H9 (cell line): ENCODE measurements at regions not wholly inside any gene's neighbourhood (a gene's known extent, or its start where the extent isn't known, plus 50 kb on each side); places are given as distances from the start of the nearest gene placed in this dataset.
"Not testable (repeated sequence)": the region's sequence is repeated elsewhere in the genome, so short reads cannot be mapped to it uniquely, and the experiment has no call there.

ENCODE experiments used
- DNase-seq: peaks from one replicate; pipeline ENCODE4 v3.0.0-alpha.2; 2017
- H2AFZ ChIP-seq: one replicate; pipeline ENCODE4 v1.6.1; 2013; ENCODE audit warnings: mild to moderate bottlenecking, low read length, control low read depth, moderate library complexity
- H2AK5ac ChIP-seq: 2 replicates; pipeline ENCODE4 v1.6.1; 2013; ENCODE audit warnings: low read length, control low read depth, mixed read lengths; ENCODE audit not compliant: insufficient read length
- H2BK120ac ChIP-seq: one replicate; pipeline ENCODE4 v1.6.1; 2013; ENCODE audit warnings: low read depth, mild to moderate bottlenecking, low read length, control low read depth, inconsistent platforms; ENCODE audit not compliant: poor library complexity, severe bottlenecking
- H2BK12ac ChIP-seq: 2 replicates; pipeline ENCODE4 v1.6.1; 2013; ENCODE audit warnings: low read length, control low read depth, mixed read lengths, low read depth; ENCODE audit not compliant: insufficient read length
- H2BK15ac ChIP-seq: 2 replicates; pipeline ENCODE4 v1.6.1; 2013; ENCODE audit warnings: low read depth, low read length, control low read depth
- H2BK20ac ChIP-seq: one replicate; pipeline ENCODE4 v1.6.1; 2013; ENCODE audit warnings: low read depth, mild to moderate bottlenecking, low read length, control low read depth, inconsistent platforms; ENCODE audit not compliant: poor library complexity, severe bottlenecking
- H2BK5ac ChIP-seq: 2 replicates; pipeline ENCODE4 v1.6.1; 2013; ENCODE audit warnings: low read length, control low read depth, mixed read lengths; ENCODE audit not compliant: insufficient read length
- H3K14ac ChIP-seq: 2 replicates; pipeline ENCODE4 v1.6.1; 2013; ENCODE audit warnings: low read length, control low read depth; ENCODE audit not compliant: insufficient read depth
- H3K18ac ChIP-seq: 2 replicates; pipeline ENCODE4 v1.6.1; 2013; ENCODE audit warnings: low read depth, mild to moderate bottlenecking, mixed read lengths, low read length, control low read depth; ENCODE audit not compliant: insufficient read length
- H3K23ac ChIP-seq: 2 replicates; pipeline ENCODE4 v1.6.1; 2013; ENCODE audit warnings: low read length, control low read depth, mixed read lengths, low read depth; ENCODE audit not compliant: insufficient read length
- H3K23me2 ChIP-seq: 2 replicates; pipeline ENCODE4 v1.6.1; 2013; ENCODE audit warnings: low read depth, mild to moderate bottlenecking, mixed read lengths, low read length, control low read depth; ENCODE audit not compliant: insufficient read length, poor library complexity, severe bottlenecking
- H3K27ac ChIP-seq: 2 replicates; pipeline ENCODE4 v1.5.1; 2013; ENCODE audit warnings: low read length, control low read depth, mixed read lengths, low read depth; ENCODE audit not compliant: insufficient read length
- H3K27me3 ChIP-seq: 2 replicates; pipeline ENCODE4 v1.6.1; 2013; ENCODE audit warnings: low read length, control low read depth, inconsistent platforms; ENCODE audit not compliant: insufficient read depth
- H3K4ac ChIP-seq: 2 replicates; pipeline ENCODE4 v1.6.1; 2013; ENCODE audit warnings: low read depth, mild to moderate bottlenecking, control low read depth, inconsistent platforms, low read length, moderate library complexity
- H3K4me1 ChIP-seq: 2 replicates; pipeline ENCODE4 v1.6.1; 2013; ENCODE audit warnings: low read length, control low read depth, inconsistent platforms; ENCODE audit not compliant: insufficient read depth
- H3K4me2 ChIP-seq: 2 replicates; pipeline ENCODE4 v1.6.1; 2013; ENCODE audit warnings: low read length, control low read depth, mixed read lengths; ENCODE audit not compliant: insufficient read length, insufficient read depth
- H3K56ac ChIP-seq: 2 replicates; pipeline ENCODE4 v1.6.1; 2013; ENCODE audit warnings: low read depth, mild to moderate bottlenecking, mixed read lengths, low read length, control low read depth; ENCODE audit not compliant: insufficient read length
- H3K79me1 ChIP-seq: 2 replicates; pipeline ENCODE4 v1.6.1; 2013; ENCODE audit warnings: low read depth, mild to moderate bottlenecking, moderate library complexity, low read length, control low read depth, inconsistent platforms; ENCODE audit not compliant: insufficient read depth, poor library complexity, severe bottlenecking
- H3K79me2 ChIP-seq: 2 replicates; pipeline ENCODE4 v1.6.1; 2013; ENCODE audit warnings: low read length, control low read depth, inconsistent platforms; ENCODE audit not compliant: insufficient read depth
- H3K9ac ChIP-seq: 2 replicates; pipeline ENCODE4 v1.6.1; 2013; ENCODE audit warnings: low read length, control low read depth, mixed read lengths; ENCODE audit not compliant: insufficient read length; ENCODE audit errors: extremely low read depth
- H3K9me3 ChIP-seq: one replicate; pipeline ENCODE4 v1.6.1; 2013; ENCODE audit warnings: low read depth, low read length, inconsistent platforms; ENCODE audit not compliant: control insufficient read depth
- H3T11ph ChIP-seq: one replicate; pipeline ENCODE4 v1.6.1; 2013; ENCODE audit warnings: mild to moderate bottlenecking, low read length, control low read depth, inconsistent platforms
- H4K20me1 ChIP-seq: one replicate; pipeline ENCODE4 v1.6.1; 2013; ENCODE audit not compliant: control insufficient read depth, insufficient read length, insufficient read depth
- H4K5ac ChIP-seq: 2 replicates; pipeline ENCODE4 v1.6.1; 2013; ENCODE audit warnings: low read depth, mild to moderate bottlenecking, mixed read lengths, low read length, control low read depth; ENCODE audit not compliant: insufficient read length
- H4K8ac ChIP-seq: replicated peaks from 2 replicates; pipeline ENCODE4 v1.6.1; 2013; ENCODE audit warnings: low read length, control low read depth, mixed read lengths, low read depth; ENCODE audit not compliant: insufficient read length
- H4K91ac ChIP-seq: 2 replicates; pipeline ENCODE4 v1.6.1; 2013; ENCODE audit warnings: low read depth, mild to moderate bottlenecking, moderate library complexity, mixed read lengths, low read length, control low read depth; ENCODE audit not compliant: insufficient read length
- H3K27ac Mint-ChIP-seq, 3 experiments: 2 replicates in 2 of 3; 3 replicates in 1 of 3; pipeline ENCODE4 v1.8.0; 2020 to 2021; ENCODE audit warnings: mixed read lengths in 3 of 3, mild to moderate bottlenecking in 1 of 3, moderate library complexity in 1 of 3
- H3K27me3 Mint-ChIP-seq: 2 replicates; pipeline ENCODE4 v1.8.0; 2021; ENCODE audit warnings: low read depth, mild to moderate bottlenecking, moderate library complexity, mixed read lengths
- H3K36me3 Mint-ChIP-seq, 3 experiments: 2 replicates in 2 of 3; 3 replicates in 1 of 3; pipeline ENCODE4 v1.8.0; 2020 to 2021; ENCODE audit warnings: low read depth in 3 of 3, mixed read lengths in 3 of 3; ENCODE audit not compliant: insufficient read depth in 1 of 3
- H3K4me1 Mint-ChIP-seq, 2 experiments: 2 replicates each; pipeline ENCODE4 v1.8.0; 2020; ENCODE audit warnings: mixed read lengths in 2 of 2
- H3K4me3 Mint-ChIP-seq, 2 experiments: 2 replicates in 1 of 2; 3 replicates in 1 of 2; pipeline ENCODE4 v1.8.0; 2020 to 2021; ENCODE audit warnings: mild to moderate bottlenecking in 2 of 2, mixed read lengths in 2 of 2, moderate library complexity in 1 of 2
- H3K9me3 Mint-ChIP-seq, 2 experiments: 2 replicates in 1 of 2; 3 replicates in 1 of 2; pipeline ENCODE4 v1.8.0; 2020; ENCODE audit warnings: mild to moderate bottlenecking in 2 of 2, mixed read lengths in 2 of 2, moderate library complexity in 1 of 2
- CTCF ChIP-seq: fragments of 200-600 bp; sonication (generic); conservative IDR thresholded peaks from 3 replicates; pipeline ENCODE4 v1.8.0; 2021; ENCODE audit warnings: antibody characterized with exemption, mild to moderate bottlenecking
- WGBS: extraction: QIAGEN DNeasy Blood & Tissue Kit; methylation state at CpG from one replicate; pipeline ENCODE4 v1.1.7; 2013; ENCODE audit warnings: missing lambda C conversion rate, low lambda C conversion rate, mixed read lengths; ENCODE audit not compliant: insufficient read length; ENCODE audit errors: extremely low coverage; 5-methylcytosine and 5-hydroxymethylcytosine counted together

GRCh38 chr1:832136-832535, 91.6 kb upstream of the SAMD11 start:
- Histone ChIP-seq H4K20me1 (no peaks in the 10 kb centered on the region), H3K23me2 (no peaks in the 10 kb centered on the region), H3K4me2 (no peak overlapping the region), H3K27ac (no peak overlapping the region), H3K79me1 (no peaks in the 10 kb centered on the region), H2BK120ac (no peak overlapping the region), H3K56ac (no peak overlapping the region), H3K14ac (no peak overlapping the region), H3K4ac (no peak overlapping the region), H3K18ac (no peak overlapping the region), H3K9ac (no peak overlapping the region), H2AK5ac (no peak overlapping the region), H3K79me2 (no peaks in the 10 kb centered on the region), H4K91ac (no peak overlapping the region), H2BK12ac (no peak overlapping the region), H3K4me1 (no peaks in the 10 kb centered on the region), H3K9me3 (no peaks in the 10 kb centered on the region), H3T11ph (no peak overlapping the region), H2AFZ (no peak overlapping the region), H2BK20ac (no peak overlapping the region), H2BK5ac (no peak overlapping the region), H4K5ac (no peak overlapping the region), H4K8ac (no peak overlapping the region), H3K27me3 (no peaks in the 10 kb centered on the region), H3K23ac (no peak overlapping the region), H2BK15ac (no peak overlapping the region)
- Mint-ChIP-seq H3K27ac (no peak overlapping the region; a peak in 1 of 7 replicates), H3K4me1 (peaks cover 0 to 5% of the 10 kb centered on the region in 2 experiments; a peak in 1 of 4 replicates), H3K36me3 (peaks cover 0 to 9% (median 0%) of the 10 kb centered on the region in 3 experiments; a peak in 2 of 7 replicates), H3K27me3 (peaks cover 1% of the 10 kb centered on the region; the same call in 1 of the 2 replicates), H3K4me3 (no peak overlapping the region), H3K9me3 (no peaks in the 10 kb centered on the region)
- no CpG with 5 or more reads among the region's 13 CpGs for WGBS
- TF ChIP-seq CTCF, result no peak
- DNase-seq, result no peak

GRCh38 chr1:833226-833625, 90.5 kb upstream of the SAMD11 start:
- not testable (repeated sequence) for H2BK120ac ChIP-seq
- WGBS, result no CpG with 5 or more reads among the region's 3 CpGs

More at GRCh38 chr1:833226-833625, 90.5 kb upstream of the SAMD11 start:
- H3K9me3 ChIP-seq, H3K4me1 Mint-ChIP-seq, H3K27ac ChIP-seq, H3K9me3 Mint-ChIP-seq, H3K23ac ChIP-seq, H2AFZ ChIP-seq, H3K27ac Mint-ChIP-seq, H2BK12ac ChIP-seq, H3K9ac ChIP-seq, H3K79me2 ChIP-seq, H3K27me3 ChIP-seq, H3K14ac ChIP-seq, H3K23me2 ChIP-seq, H2BK5ac ChIP-seq, H3K56ac ChIP-seq, H3K36me3 Mint-ChIP-seq, H4K8ac ChIP-seq, H3K4ac ChIP-seq, H3K79me1 ChIP-seq, H3K27me3 Mint-ChIP-seq, DNase-seq, H3K4me2 ChIP-seq, H3K4me1 ChIP-seq, H3T11ph ChIP-seq, H4K5ac ChIP-seq, H3K4me3 Mint-ChIP-seq, H2AK5ac ChIP-seq, H4K91ac ChIP-seq, H4K20me1 ChIP-seq, H2BK15ac ChIP-seq, H3K18ac ChIP-seq, H2BK20ac ChIP-seq: not testable (repeated sequence)
